ENCODE measurements at regions not wholly inside any gene's neighbourhood (a gene's known extent, or its start where the extent isn't known, plus 50 kb on each side); places are given as distances from the start of the nearest gene placed in this dataset.
"Not testable (repeated sequence)": the region's sequence is repeated elsewhere in the genome, so short reads cannot be mapped to it uniquely, and the experiment has no call there.

- H3K9me3 Mint-ChIP-seq; H3K4me1 Mint-ChIP-seq (ENCODE audit: low read depth); H3K36me3 Mint-ChIP-seq (ENCODE audit: low read depth); H3K4me3 Mint-ChIP-seq; DNase-seq (ENCODE audit: low spot score); H3K27ac Mint-ChIP-seq; H3K27me3 Mint-ChIP-seq (ENCODE audit: insufficient read depth): not testable (repeated sequence)
- intact Hi-C loops (cut with micrococcal nuclease): loop anchor here (2.0 to 10.0 kb wide), 2 partner anchors 65 to 733 kb away; partner anchors contain the start of gene FBXL5
Observed at GRCh38 chr4:14921781-14922180, 80.5 kb upstream of the CPEB2 start.

DNA sequence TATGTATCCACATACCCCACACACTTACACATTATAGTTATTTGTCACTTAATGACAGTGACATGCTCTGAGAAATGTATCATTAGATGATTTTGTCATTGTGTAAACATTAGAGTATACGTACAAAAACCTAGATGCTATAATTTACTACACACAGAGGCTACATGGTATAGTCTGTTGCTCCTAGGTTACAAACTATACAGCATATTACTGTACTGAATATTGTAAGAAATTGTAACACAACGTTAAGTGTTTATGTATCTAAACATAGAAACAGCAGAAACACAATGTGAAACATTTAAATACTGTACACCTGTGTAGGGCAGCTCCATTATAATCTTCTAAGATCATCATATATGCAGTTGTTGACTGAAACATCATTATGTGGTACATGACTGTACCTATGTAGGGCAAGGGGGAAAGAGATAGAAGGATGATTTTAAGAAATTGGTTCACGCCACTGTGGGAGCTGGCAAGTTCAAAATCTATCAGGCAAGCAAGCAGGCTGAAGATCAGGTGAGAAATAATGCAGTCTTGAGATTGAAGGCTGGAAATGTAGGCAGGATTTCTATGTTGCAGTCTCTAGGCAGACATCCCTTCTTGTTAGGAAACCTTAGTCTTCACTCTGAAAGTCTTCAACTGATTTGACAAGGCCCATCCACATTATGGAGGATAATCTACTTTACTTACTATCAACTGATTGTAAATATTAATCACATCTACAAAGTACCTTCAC lies 78.0 kb upstream of the CPEB2 start:
- Mint-ChIP-seq H3K4me3 (no peak overlapping the region), H3K36me3 (ENCODE audit: low read depth) (no peaks in the 10 kb centered on the region), H3K27me3 (ENCODE audit: insufficient read depth) (no peaks in the 10 kb centered on the region), H3K9me3 (no peaks in the 10 kb centered on the region), H3K4me1 (ENCODE audit: low read depth) (no peaks in the 10 kb centered on the region), H3K27ac (no peak overlapping the region)
- intact Hi-C loops (cut with micrococcal nuclease): loop anchor here (2.0 to 10.0 kb wide), 4 partner anchors 79 to 1267 kb away; partner anchors contain the start of genes CPEB2 and FBXL5
- DNase-seq (ENCODE audit: low spot score): no peak

- DNase-seq (ENCODE audit: low spot score): no peak
- Mint-ChIP-seq H3K27ac (no peak overlapping the region), H3K36me3 (ENCODE audit: low read depth) (no peaks in the 10 kb centered on the region), H3K4me3 (no peak overlapping the region), H3K4me1 (ENCODE audit: low read depth) (no peaks in the 10 kb centered on the region), H3K27me3 (ENCODE audit: insufficient read depth) (no peaks in the 10 kb centered on the region), H3K9me3 (no peaks in the 10 kb centered on the region)
- intact Hi-C loops (cut with micrococcal nuclease): loop anchor here (2.0 to 10.0 kb wide), 4 partner anchors 78 to 1268 kb away; partner anchors contain the start of genes CPEB2 and FBXL5
Observed at GRCh38 chr4:14924812-14925344, 77.4 kb upstream of the CPEB2 start.

- Mint-ChIP-seq H3K27me3 (ENCODE audit: insufficient read depth) (no peaks in the 10 kb centered on the region), H3K4me1 (ENCODE audit: low read depth) (no peaks in the 10 kb centered on the region), H3K27ac (no peak overlapping the region), H3K4me3 (no peak overlapping the region), H3K36me3 (ENCODE audit: low read depth) (no peaks in the 10 kb centered on the region), H3K9me3 (no peaks in the 10 kb centered on the region)
- intact Hi-C loops (cut with micrococcal nuclease): loop anchor here (2.0 to 10.0 kb wide), 4 partner anchors 77 to 1269 kb away; partner anchors contain the start of genes CPEB2 and FBXL5
- no peak for DNase-seq (ENCODE audit: low spot score)
Observed at GRCh38 chr4:14925471-14925870, 76.8 kb upstream of the CPEB2 start.

DNA sequence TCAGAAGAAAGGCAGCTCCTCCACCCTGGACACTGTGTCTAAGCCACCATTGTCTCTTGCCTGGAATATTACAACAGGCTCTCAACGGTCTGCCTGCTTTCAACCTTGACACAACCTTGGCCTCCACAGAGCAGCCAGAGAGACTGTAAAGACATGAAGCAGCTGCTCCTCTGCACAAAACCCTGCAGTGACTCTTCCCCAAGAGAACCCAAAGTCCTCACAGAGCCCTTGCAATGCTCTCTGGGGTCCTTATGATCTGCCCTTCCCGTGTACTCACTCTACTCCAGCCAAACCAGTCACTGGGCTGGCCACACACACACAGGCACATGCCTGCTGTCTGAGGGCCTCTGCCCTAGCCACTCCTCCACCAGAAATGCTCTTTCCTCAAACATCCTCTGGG lies 75.9 kb upstream of the CPEB2 start:
- Mint-ChIP-seq H3K27me3 (ENCODE audit: insufficient read depth) (no peaks in the 10 kb centered on the region), H3K4me3 (no peak overlapping the region), H3K4me1 (ENCODE audit: low read depth) (no peaks in the 10 kb centered on the region), H3K9me3 (no peaks in the 10 kb centered on the region), H3K36me3 (ENCODE audit: low read depth) (no peaks in the 10 kb centered on the region), H3K27ac (no peak overlapping the region)
- intact Hi-C loops (cut with micrococcal nuclease): loop anchor here (10.0 kb wide), 1 partner anchor 728 kb away; the partner anchor contains the start of gene FBXL5
- DNase-seq (ENCODE audit: low spot score): no peak

DNA sequence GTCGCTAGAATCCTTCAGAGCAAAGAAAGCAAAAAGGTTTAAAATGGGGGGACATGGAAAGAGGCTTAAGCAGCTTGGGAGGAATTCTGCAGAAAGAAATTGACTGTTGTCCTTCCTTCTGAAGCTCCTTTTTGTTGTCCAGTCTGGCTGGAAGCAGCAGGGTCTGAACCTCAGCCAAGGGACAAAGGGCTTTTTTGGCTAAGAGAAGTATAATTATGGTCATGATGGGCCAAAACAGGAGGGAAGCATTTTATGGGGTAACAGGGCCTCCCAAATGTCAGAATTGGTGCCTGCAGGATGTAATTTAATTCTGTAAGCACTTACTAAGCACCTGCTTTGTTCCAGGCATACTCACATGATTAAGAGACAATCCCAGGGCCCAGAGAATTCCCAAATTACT lies 74.2 kb upstream of the CPEB2 start:
- DNase-seq (ENCODE audit: low spot score): no peak
- H3K9me3 Mint-ChIP-seq: no peaks in the 10 kb centered on the region
- H3K27ac Mint-ChIP-seq: no peak overlapping the region
- peaks cover 2% of the 10 kb centered on the region for H3K27me3 Mint-ChIP-seq (ENCODE audit: insufficient read depth)
- no peak overlapping the region for H3K4me3 Mint-ChIP-seq
- H3K4me1 Mint-ChIP-seq (ENCODE audit: low read depth): no peaks in the 10 kb centered on the region
- no peaks in the 10 kb centered on the region for H3K36me3 Mint-ChIP-seq (ENCODE audit: low read depth)
- intact Hi-C loops (cut with micrococcal nuclease): loop anchor here (10.0 kb wide), 1 partner anchor 727 kb away; the partner anchor contains the start of gene FBXL5

DNA sequence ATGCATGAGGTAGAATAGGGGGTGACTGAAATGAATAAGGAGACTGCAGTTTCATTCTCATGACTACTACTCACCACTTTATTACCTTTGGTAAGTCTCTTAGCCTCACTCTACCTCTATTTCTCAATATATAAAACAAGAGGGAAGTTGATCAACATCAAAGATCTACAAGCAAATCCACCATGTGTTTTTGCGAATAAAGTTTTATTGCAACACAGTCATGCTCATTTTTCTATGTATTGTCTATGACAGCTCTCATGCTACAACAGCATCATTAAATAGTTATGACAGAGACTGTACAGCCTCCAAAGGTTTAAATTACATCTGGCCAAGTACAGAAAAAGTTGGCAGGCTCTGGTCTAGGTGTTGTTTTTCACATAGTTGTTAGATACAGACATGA lies 72.6 kb upstream of the CPEB2 start:
- Mint-ChIP-seq H3K27me3 (ENCODE audit: insufficient read depth) (peaks cover 2% of the 10 kb centered on the region), H3K9me3 (no peaks in the 10 kb centered on the region), H3K27ac (no peak overlapping the region), H3K4me3 (no peak overlapping the region), H3K4me1 (ENCODE audit: low read depth) (no peaks in the 10 kb centered on the region), H3K36me3 (ENCODE audit: low read depth) (no peaks in the 10 kb centered on the region)
- DNase-seq (ENCODE audit: low spot score): no peak
- intact Hi-C loops (cut with micrococcal nuclease): loop anchor here (10.0 kb wide), 1 partner anchor 725 kb away; the partner anchor contains the start of gene FBXL5

DNA sequence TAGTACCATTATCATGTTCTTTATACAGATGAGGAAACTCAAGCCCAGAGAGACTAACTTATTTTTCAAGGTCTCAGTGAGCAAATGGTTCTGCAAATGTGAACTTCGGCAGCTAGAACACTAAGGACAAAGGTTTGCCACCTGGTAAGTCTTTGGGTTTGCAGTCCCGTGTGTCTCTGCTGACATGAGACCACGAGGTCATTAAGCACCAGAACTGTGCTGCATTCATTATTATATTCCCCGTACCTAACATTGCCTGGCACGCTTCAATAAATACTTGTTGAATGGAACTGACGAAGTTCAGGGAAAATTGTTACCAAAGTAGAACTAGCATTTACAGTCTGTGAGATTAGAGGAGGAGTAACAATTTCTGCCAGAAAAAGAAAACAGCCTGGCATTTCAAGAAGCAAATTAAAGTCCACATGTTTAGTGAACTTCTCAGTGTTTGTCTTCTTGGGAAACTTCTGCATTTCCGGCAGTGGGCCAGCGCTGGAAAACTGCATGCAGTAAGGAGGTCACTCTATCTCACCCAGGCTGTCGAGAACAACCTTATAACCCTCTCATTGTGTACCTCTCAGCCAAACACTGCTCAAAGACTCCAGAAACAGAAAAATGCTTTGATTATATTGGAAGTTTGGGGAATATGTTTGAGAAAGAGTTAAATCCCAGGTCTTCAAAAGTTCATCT lies 67.4 kb upstream of the CPEB2 start:
- Mint-ChIP-seq H3K4me1 (ENCODE audit: low read depth) (no peaks in the 10 kb centered on the region), H3K27ac (no peak overlapping the region), H3K27me3 (ENCODE audit: insufficient read depth) (peaks cover 10% of the 10 kb centered on the region), H3K36me3 (ENCODE audit: low read depth) (no peaks in the 10 kb centered on the region), H3K4me3 (no peak overlapping the region), H3K9me3 (peaks cover under 1% of the 10 kb centered on the region)
- intact Hi-C loops (cut with micrococcal nuclease): no loop called here
- DNase-seq (ENCODE audit: low spot score): no peak

DNA sequence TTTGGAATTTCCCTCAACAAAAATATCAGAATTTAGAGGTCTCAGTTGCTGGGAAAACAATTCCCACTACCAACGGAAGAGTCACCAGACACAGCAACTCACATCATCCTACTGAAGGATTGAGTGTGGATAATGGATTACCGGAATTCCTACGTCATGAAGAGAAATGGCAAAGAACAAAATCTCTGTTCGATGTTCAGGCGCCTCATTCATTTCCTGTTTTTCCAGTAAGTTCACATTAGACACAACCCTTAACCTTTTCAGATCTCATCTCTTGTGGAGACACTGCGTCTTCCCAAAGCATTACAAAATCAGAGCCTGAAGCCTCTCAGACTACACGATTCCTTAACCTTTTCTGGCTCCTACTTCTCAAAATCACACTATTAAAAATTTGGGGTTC lies 58.5 kb upstream of the CPEB2 start:
- peaks cover 8% of the 10 kb centered on the region for H3K27me3 Mint-ChIP-seq (ENCODE audit: insufficient read depth)
- no peaks in the 10 kb centered on the region for H3K4me1 Mint-ChIP-seq (ENCODE audit: low read depth)

GRCh38 chr4:14952352-14952751 lies 49.9 kb upstream of the CPEB2 start:
- no peaks in the 10 kb centered on the region for H3K9me3 Mint-ChIP-seq
- intact Hi-C loops (cut with micrococcal nuclease): no loop called here

More for the DNA sequence above, 58.5 kb upstream of the CPEB2 start:
- H3K36me3 Mint-ChIP-seq (ENCODE audit: low read depth): no peaks in the 10 kb centered on the region
- no peak overlapping the region for H3K27ac Mint-ChIP-seq
- H3K9me3 Mint-ChIP-seq: peaks cover 3% of the 10 kb centered on the region
- DNase-seq (ENCODE audit: low spot score): no peak
- intact Hi-C loops (cut with micrococcal nuclease): no loop called here
- no peak overlapping the region for H3K4me3 Mint-ChIP-seq

More at GRCh38 chr4:14952352-14952751, 49.9 kb upstream of the CPEB2 start:
- no peak for DNase-seq (ENCODE audit: low spot score)
- Mint-ChIP-seq H3K4me1 (ENCODE audit: low read depth) (no peaks in the 10 kb centered on the region), H3K27ac (no peak overlapping the region), H3K4me3 (no peak overlapping the region), H3K27me3 (ENCODE audit: insufficient read depth) (peaks cover 5% of the 10 kb centered on the region), H3K36me3 (ENCODE audit: low read depth) (no peaks in the 10 kb centered on the region)

All from activated T-helper 1 cell treated with anti-CD3 and anti-CD28 coated beads, Interleukin-12 subunit alpha, Interleukin-12 subunit beta, Interleukin-2, Interleukin-4 antibody, amounts not matched to agents 30 ng/mL and 10 ng/mL and 1 ng/mL, durations not matched to agents 14 hours and 24 hours and 36 hours (primary cell).